ENCODE measurements at regions not wholly inside any gene's neighbourhood (a gene's known extent, or its start where the extent isn't known, plus 50 kb on each side); places are given as distances from the start of the nearest gene placed in this dataset.

GRCh38 chr10:84944187-84944586, 615.8 kb downstream of the CCSER2 start:
- dilution Hi-C loops (cut with HindIII; ENCODE audit: low sequenced_read_pairs, unreplicated experiment): no loop called here
- ChIA-PET POLR2A (ENCODE audit: unreplicated experiment) (no interaction called here), CTCF (no interaction called here)
- no peaks in the 10 kb centered on the region for H3K4me1 ChIP-seq (ENCODE audit: control insufficient read depth, insufficient read depth, low read length)
- ATAC-seq (ENCODE audit: low read depth) (no peak), DNase-seq (no peak)
- H2BK5ac ChIP-seq (ENCODE audit: low read depth, low read length, poor library complexity, severe bottlenecking): no peak overlapping the region
- BruUV-seq (replicated peaks): no TSS peak
- no peaks in the 10 kb centered on the region for H3K79me1 ChIP-seq (ENCODE audit: low read depth in 1 of 2, low read length in 2 of 2)
- no peak overlapping the region for H2AK5ac ChIP-seq (ENCODE audit: low read depth, low read length)
- no peaks in the 10 kb centered on the region for H3K27me3 ChIP-seq (ENCODE audit: control insufficient read depth, insufficient read depth, low read length)
- H3K23ac ChIP-seq (ENCODE audit: low read depth, low read length): no peak overlapping the region
- no peak overlapping the region for H3K56ac ChIP-seq (ENCODE audit: extremely low read depth, insufficient read depth, low read length)
- H4K20me1 ChIP-seq (ENCODE audit: insufficient read depth, low read length): no peaks in the 10 kb centered on the region
- no peaks in the 10 kb centered on the region for H3K36me3 ChIP-seq (ENCODE audit: control insufficient read depth, insufficient read depth, low read length)
- H3K9me1 ChIP-seq (ENCODE audit: insufficient read depth, low read length): no peaks in the 10 kb centered on the region
- WGBS, 2 experiments (ENCODE audit: extremely low coverage in 2 of 2, insufficient read length in 1 of 2): no CpG with 5 or more reads among the region's 1 CpG
- no peak overlapping the region for H2AFZ ChIP-seq (replicated peaks; ENCODE audit: low read length, poor library complexity)
- H3K4me3 ChIP-seq (ENCODE audit: insufficient read depth, low read depth, low read length): no peak overlapping the region
- no peak overlapping the region for H3K14ac ChIP-seq (replicated peaks; ENCODE audit: low read depth, low read length)
- peaks cover 12% of the 10 kb centered on the region for H3K9me3 ChIP-seq (ENCODE audit: control insufficient read depth, insufficient read depth, low read length)
- H3K18ac ChIP-seq (ENCODE audit: low read depth, low read length): no peak overlapping the region
- intact Hi-C loops (cut with micrococcal nuclease): no loop called here
- no peak overlapping the region for H3K9ac ChIP-seq (ENCODE audit: low read depth, low read length)
- TF ChIP-seq CEBPB (IDR thresholded peaks at IDR 0.05; ENCODE audit: low read depth, low read length) (no peak), MXI1 (IDR thresholded peaks at IDR 0.05; ENCODE audit: borderline replicate concordance, low read depth, low read length) (no peak), ELK1 (IDR thresholded peaks at IDR 0.05; ENCODE audit: borderline replicate concordance, low read depth, low read length) (no peak), CTCF (conservative IDR thresholded peaks at IDR 0.05; ENCODE audit: low read depth, low read length) (no peak), MAFK (IDR thresholded peaks at IDR 0.05; ENCODE audit: low read depth, low read length) (no peak), RCOR1 (IDR thresholded peaks at IDR 0.05; ENCODE audit: insufficient replicate concordance, low read length) (no peak), BHLHE40 (IDR thresholded peaks at IDR 0.05; ENCODE audit: low read depth, low read length) (no peak), RFX5 (IDR thresholded peaks at IDR 0.05; ENCODE audit: low read depth, low read length) (no peak), CHD1 (IDR thresholded peaks at IDR 0.05; ENCODE audit: low read depth, low read length) (no peak), MAZ (IDR thresholded peaks at IDR 0.05; ENCODE audit: borderline replicate concordance, low read depth, low read length) (no peak), POLR2A (IDR thresholded peaks at IDR 0.05; ENCODE audit: low read depth, low read length) (no peak), RAD21 (IDR thresholded peaks at IDR 0.05; ENCODE audit: low read length) (no peak)
- no peak overlapping the region for H2AK9ac ChIP-seq (replicated peaks; ENCODE audit: low read depth, low read length, poor library complexity)
- H2BK20ac ChIP-seq (ENCODE audit: low read depth, low read length): no peak overlapping the region
- H4K8ac ChIP-seq (ENCODE audit: low read depth in 2 of 2, low read length in 2 of 2): no peak overlapping the region
- no peak overlapping the region for H3K27ac ChIP-seq (ENCODE audit: insufficient read depth, low read length)
- H2BK120ac ChIP-seq (ENCODE audit: low read depth, low read length): no peak overlapping the region
- H2BK15ac ChIP-seq (ENCODE audit: low read depth, low read length): no peak overlapping the region
- H4K5ac ChIP-seq (ENCODE audit: low read depth, low read length): no peak overlapping the region
- no peak overlapping the region for H3K4ac ChIP-seq (ENCODE audit: low read depth, low read length)
- no peak overlapping the region for H4K91ac ChIP-seq (ENCODE audit: insufficient read depth, low read depth, low read length)
- no peak overlapping the region for H3K4me2 ChIP-seq (ENCODE audit: low read depth, low read length)
- in situ Hi-C loops (cut with MboI; ENCODE audit: low sequenced_read_pairs): no loop called here
